A673 (cell line): ENCODE measurements at regions not wholly inside any gene's neighbourhood (a gene's known extent, or its start where the extent isn't known, plus 50 kb on each side); places are given as distances from the start of the nearest gene placed in this dataset.

Experiments
- CTCF ChIP-seq: fragments of 300-800, 200-600 bp; sonication (generic); conservative IDR thresholded peaks from 2 replicates; pipeline ENCODE4 v1.5.1; 2017; ENCODE audit warnings: low read depth, mild to moderate bottlenecking, antibody characterized with exemption, low read length, moderate library complexity, mixed read lengths
- EZH2 ChIP-seq: fragments of 200-600 bp; sonication (generic); IDR thresholded peaks from 2 replicates; pipeline ENCODE4 v1.6.1; 2017; ENCODE audit warnings: borderline replicate concordance, low read depth, mild to moderate bottlenecking, mixed read lengths, antibody characterized with exemption, low read length; ENCODE audit not compliant: poor library complexity, severe bottlenecking

- no peak for TF ChIP-seq CTCF
- no peak for TF ChIP-seq EZH2
These were observed 1284.7 kb downstream of the BRINP3 start for GRCh38 chr1:189192741-189193520.
